ENCODE measurements at regions not wholly inside any gene's neighbourhood (a gene's known extent, or its start where the extent isn't known, plus 50 kb on each side); places are given as distances from the start of the nearest gene placed in this dataset.

DNA sequence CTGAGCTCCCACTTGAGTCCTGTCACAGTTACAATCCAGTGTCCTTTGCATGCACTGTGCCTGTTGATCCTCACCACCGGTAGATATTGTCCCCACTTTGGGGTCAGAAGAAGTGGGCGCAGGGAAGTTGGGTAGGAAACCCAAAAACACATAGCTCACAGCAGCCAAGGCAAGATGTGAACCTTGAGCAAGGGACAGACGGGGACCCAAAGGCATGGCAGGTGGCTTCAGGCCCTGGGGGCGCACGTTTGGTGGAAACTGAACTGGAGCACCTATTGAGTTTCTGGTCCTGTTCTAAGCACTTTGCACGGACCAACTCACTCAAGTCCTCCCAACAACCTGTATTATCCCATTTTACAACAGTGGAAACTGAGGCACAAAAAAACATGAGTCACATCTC, 82.8 kb upstream of the ZNF716 start:
- TF ChIP-seq, protein P1, sequence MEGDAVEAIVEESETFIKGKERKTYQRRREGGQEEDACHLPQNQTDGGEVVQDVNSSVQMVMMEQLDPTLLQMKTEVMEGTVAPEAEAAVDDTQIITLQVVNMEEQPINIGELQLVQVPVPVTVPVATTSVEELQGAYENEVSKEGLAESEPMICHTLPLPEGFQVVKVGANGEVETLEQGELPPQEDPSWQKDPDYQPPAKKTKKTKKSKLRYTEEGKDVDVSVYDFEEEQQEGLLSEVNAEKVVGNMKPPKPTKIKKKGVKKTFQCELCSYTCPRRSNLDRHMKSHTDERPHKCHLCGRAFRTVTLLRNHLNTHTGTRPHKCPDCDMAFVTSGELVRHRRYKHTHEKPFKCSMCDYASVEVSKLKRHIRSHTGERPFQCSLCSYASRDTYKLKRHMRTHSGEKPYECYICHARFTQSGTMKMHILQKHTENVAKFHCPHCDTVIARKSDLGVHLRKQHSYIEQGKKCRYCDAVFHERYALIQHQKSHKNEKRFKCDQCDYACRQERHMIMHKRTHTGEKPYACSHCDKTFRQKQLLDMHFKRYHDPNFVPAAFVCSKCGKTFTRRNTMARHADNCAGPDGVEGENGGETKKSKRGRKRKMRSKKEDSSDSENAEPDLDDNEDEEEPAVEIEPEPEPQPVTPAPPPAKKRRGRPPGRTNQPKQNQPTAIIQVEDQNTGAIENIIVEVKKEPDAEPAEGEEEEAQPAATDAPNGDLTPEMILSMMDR (IDR thresholded peaks at IDR 0.05): no peak
- no peak for TF ChIP-seq EZH2 (IDR thresholded peaks at IDR 0.05; ENCODE audit: borderline replicate concordance, insufficient read depth, low read depth, low read length, poor library complexity, severe bottlenecking)
